HG03342 (cell line): ENCODE measurements at regions not wholly inside any gene's neighbourhood (a gene's known extent, or its start where the extent isn't known, plus 50 kb on each side); places are given as distances from the start of the nearest gene placed in this dataset.
A peak's percentile ranks its signal among the peaks of the same experiment; 100 is the strongest.
"Not testable (repeated sequence)": the region's sequence is repeated elsewhere in the genome, so short reads cannot be mapped to it uniquely, and the experiment has no call there.

Experiments used
- ATAC-seq: cut with Tn5 transposase; IDR thresholded peaks from one replicate; pipeline ENCODE4 v1.9.1; 2021; ENCODE audit warnings: mild to moderate bottlenecking, moderate library complexity; ENCODE audit not compliant: unreplicated experiment

DNA sequence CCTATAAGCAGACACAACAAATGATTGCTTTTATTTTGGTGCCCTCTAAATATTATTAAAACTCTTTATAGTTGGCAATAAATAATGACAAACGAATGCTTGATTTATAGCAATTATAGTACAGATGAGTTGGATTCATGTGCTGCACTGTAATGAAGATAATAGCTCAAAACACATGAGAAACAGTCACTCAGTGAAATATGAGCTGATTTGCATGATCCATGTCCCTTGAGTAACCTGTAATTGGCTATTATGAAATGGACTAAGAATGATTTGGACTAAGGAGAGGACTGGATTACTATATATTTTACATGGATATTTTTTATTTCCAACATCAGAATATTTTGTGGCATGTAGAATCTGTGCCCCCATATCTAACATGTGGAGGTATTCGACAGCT, 365.6 kb upstream of the UBE2E3 start:
- no peak for ATAC-seq

- ATAC-seq, result no peak
These were observed 370.6 kb upstream of the UBE2E3 start for GRCh38 chr2:180609626-180610340.

GRCh38 chr2:180607514-180608049, 372.8 kb upstream of the UBE2E3 start:
- ATAC-seq, result no peak

DNA sequence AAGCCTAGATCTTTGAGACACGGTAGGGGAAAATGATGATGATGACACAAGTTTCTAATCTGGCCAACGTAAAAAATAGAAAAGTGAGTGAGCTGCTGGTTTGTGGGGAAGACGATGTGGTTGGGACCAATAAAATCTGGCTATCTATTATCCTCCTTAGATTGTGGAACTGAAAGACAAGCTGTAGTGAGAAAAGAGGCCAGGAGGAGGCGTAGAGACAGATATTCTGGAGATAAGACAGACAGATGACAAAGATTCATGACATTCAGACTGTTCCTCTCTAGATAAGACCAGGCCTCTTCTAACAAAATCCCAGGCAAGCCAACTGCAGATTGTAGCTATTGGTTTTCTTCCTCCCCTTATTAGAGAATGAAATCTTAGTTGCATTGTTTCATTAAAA, 376.3 kb upstream of the UBE2E3 start:
- ATAC-seq, result peak; percentile 67

DNA sequence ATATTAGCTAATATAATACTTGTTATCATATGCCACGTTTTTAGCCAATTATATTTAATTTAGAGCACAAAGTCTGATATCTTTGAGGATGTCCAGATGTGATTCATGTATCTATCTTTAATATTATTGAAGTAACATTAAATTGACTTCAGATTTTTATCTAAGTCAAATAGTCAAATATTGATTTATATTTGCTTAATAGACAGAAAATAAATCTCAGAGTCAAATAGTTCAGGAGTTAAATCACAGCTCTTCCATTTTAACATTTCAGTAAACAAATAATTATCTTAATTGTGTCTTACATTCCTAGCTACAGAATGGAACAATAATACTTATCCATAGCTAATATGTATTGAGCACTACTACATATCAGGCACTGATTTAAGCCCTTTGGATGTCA, 379.4 kb upstream of the UBE2E3 start:
- no peak for ATAC-seq

DNA sequence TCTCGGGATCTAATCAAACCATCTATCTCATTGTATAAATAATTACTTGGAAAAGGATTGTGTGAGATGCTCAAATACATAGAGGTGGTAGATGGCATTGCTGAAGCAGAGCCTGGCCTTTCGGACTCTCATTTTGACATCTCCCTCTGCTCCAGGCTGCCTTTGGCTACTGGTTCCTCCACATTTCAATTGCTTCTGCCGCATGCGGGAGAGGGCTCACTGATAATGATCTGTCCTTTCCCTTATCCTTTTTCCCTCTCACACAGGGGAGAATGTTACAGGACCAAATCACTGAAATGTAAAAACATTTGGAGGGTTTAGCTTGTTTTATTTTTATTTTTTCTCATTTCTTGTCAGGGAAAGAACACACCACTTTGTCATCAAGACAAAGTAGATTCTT, 380.6 kb upstream of the UBE2E3 start:
- no peak for ATAC-seq

DNA sequence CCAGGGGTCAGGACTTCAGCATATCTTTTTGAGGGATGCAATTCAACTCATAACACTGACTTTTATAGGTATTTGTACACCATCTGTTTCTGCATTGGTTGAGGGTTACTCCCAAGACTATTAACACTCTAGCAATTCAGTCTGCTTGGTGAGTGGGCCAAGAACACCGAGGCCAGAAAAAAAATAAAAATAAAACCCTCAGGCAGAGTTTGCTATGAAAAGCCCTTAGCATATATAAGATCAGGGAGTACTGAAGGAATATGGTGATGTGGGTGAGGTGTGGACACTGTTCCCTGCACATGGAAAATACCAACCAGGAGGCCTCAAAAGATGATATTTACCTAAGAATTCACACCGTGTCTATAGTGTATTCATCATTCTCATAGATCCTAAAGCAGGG, 383.2 kb upstream of the UBE2E3 start:
- ATAC-seq, result no peak

GRCh38 chr2:180596453-180596852, 384.0 kb upstream of the UBE2E3 start:
- ATAC-seq, result no peak

- ATAC-seq, result no peak
These were observed 388.5 kb upstream of the UBE2E3 start for GRCh38 chr2:180591947-180592346.

DNA sequence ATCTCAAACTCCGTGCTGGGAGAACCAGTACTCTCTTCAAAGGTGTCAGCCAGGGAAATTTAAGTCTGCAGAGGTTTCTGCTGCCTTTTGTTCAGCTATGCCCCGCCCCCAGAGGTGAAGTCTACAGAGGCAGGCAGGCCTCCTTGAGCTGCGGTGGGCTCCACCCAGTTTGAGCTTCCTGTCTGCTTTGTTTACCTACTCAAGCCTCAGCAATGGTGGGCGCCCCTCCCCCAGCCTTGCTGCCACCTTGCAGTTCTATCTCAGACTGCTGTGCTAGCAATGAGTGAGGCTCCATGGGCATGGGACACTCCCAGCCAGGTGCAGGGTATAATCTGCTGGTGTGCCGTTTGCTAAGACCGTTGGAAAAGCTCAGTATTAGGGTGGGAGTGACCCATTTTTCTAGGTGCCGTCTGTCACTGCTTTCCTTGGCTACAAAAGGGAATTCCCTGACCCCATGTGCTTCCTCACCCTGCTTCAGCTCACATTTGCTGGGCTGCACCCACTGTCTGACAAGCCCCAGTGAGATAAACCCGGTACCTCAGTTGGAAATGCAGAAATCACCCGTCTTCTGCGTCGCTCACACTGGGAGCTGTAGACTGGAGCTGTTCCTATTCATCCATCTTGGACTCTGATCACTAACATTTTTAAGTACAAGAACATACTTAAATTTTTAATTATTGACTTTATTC, 389.2 kb upstream of the UBE2E3 start:
- not testable (repeated sequence) for ATAC-seq

DNA sequence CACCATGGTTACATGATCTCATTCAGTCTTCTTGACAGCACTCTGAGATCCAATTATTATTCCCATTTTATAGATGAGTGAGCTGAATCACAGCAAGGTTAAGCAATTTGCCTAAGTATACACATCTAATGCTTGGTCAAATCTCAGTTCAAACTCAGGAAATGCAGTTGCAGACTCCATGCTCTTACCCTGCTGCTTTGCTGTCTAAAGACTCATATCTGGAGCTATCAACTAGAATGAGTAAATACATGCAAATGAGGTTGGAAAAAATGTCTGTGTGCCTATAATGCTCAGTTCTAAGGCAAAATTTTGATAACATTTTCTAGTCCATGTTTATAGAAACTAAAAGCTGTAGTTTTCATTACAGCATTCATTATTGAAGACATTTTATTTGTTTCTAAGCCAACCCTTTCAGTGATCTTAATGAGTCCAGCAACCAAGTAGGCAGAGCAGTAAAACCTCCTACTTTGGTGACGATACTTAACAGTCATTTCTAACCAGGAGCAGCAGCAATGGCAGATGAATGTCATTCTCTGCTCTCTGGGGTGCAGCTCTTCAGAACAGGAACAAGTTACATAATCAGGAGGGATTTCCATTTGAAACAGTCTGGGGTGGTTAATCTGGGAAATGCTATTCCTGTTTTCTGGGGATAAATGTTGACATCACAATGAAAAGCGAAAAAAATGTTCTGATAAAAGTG, 396.8 kb upstream of the UBE2E3 start:
- no peak for ATAC-seq

DNA sequence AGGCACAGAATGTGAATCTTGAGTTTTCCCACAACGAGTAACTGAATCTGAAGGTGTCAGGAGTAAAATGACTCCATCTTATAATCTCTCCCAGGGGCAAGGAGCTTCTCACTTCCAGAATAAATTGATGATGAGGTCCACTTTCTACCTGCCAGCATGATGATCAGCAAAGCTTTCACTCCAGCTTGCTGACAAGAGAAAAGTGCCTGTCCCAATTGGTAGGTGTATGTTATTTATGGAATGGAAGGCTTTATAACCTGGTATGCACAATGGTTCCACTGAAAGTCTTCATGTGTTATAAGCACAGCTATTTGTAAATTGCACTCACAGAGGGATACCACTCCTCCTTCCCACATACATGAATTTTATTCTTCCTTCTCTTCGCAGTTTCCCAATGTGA, 401.0 kb upstream of the UBE2E3 start:
- no peak for ATAC-seq

DNA sequence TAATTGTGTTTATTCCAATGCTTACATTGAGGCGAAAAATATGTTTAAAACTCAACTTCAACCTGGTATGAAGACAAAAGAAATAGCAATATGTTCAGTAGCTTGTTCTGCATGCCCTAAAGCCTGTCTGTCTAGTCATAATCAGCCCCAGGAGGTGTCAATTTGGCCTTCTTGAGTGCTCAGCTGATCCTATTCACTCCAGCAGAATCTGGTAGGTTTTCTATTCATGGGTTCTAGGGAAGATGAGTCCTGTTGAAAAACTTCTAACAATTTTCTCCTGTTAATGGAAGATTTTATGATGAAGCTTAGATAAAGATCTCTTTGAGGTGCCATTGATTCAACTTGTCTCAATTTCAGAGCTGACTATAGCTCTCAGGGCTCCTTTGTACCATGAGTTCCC, 402.0 kb upstream of the UBE2E3 start:
- no peak for ATAC-seq

DNA sequence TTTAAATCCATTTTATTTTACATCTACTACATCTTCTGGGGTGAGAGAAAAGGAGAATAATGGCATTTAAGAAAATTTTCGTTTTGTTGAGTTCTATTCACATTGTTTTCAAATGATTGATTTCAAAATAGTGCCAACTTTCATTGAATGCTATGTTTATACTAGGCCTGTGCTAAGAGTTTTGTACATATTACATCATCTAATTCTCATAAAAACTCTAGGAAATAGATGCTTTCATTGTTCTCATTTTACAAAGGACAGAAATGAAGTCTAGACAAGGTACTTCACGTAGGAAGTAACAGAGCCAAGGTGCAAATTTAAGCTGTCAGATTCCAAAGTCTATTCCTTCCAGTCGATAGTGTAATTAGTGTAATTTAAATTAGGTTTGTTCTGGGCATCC, 402.8 kb upstream of the UBE2E3 start:
- ATAC-seq, result no peak

DNA sequence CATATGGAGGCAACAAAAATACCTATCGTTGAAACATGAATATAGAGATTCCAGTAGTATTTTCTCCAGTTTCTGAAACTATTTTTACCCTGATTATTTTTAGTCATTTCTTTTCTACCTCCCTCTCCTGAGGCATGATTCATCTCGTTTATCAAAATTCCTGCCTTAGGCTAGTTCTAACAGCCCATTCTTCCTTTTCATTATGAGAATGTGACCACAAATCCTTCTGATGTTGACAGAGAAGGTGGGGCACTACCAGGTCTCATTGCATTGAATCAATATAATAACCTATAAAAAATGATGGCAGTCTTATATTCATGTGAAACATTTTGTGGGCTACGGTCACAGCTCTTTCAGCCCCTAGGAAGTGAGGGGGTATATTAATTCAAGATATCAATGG, 406.5 kb upstream of the UBE2E3 start:
- no peak for ATAC-seq

GRCh38 chr2:180572346-180572745, 408.1 kb upstream of the UBE2E3 start:
- ATAC-seq, result no peak

DNA sequence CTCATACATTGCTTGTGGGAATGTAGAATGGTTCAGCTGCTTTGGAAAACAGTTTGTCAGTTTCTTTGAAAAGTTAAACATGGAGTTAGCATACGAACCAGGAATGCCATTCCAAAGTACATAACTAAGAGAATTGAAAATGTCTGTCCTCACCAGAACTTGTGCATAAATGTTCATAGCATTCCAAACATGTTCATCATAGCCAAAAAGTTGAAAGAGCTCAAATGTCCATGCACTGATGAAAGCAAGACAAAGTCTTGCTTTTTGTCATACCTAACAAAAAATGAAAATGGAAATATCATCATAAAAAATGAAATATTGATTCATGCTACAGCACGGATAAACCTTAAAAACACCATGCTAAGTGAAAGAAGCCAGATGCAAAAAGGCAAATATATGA, 408.8 kb upstream of the UBE2E3 start:
- no peak for ATAC-seq

DNA sequence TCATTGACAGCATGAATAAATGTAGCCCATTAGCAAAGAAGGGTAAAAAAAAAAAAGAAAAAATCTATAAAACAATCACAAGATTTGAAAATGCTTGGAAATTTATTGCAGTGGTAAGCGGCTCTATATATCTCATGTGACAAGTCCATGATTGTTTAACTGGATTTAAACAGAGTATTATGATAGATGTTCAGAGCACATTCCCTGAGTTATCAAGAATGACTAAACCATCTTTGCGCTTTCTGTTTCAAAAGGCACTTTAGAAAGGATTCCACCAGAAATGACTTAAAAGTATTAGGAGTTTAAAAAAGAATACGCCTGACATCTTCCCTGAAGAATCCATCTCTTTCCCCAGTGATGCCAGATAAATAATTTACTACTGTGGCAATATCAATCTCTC, 409.5 kb upstream of the UBE2E3 start:
- ATAC-seq, result no peak

- ATAC-seq, result no peak
These were observed 416.4 kb upstream of the UBE2E3 start for GRCh38 chr2:180564051-180564450.

DNA sequence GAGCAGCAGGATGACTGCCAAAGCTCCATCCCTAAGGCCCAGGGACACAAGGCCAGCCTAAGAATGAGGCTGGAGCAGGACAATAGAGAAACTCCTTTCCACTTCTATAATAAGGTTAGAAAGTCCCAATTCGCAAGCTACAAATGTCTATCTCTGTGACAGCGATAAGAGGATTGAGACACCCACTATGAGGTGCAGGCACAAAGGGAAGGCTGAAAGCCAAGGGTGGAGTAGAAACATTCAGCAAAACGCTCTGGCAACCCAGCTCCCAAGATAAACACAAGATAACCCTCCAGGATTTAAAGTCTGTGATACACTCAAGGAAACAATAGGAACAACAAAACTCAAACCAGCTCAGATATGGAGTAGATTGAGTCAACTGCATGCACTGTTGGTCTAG, 418.0 kb upstream of the UBE2E3 start:
- ATAC-seq, result no peak

- ATAC-seq, result no peak
These were observed 420.6 kb upstream of the UBE2E3 start for GRCh38 chr2:180559771-180560170.

- ATAC-seq, result no peak
These were observed 421.4 kb upstream of the UBE2E3 start for GRCh38 chr2:180559038-180559437.
